HG03521 (cell line): ENCODE measurements at regions not wholly inside any gene's neighbourhood (a gene's known extent, or its start where the extent isn't known, plus 50 kb on each side); places are given as distances from the start of the nearest gene placed in this dataset.

Experiments used
- ATAC-seq: cut with Tn5 transposase; IDR thresholded peaks from one replicate; pipeline ENCODE4 v1.9.1; 2021; ENCODE audit warnings: mild to moderate bottlenecking, moderate library complexity; ENCODE audit not compliant: unreplicated experiment

GRCh38 chr20:23207826-23208540 lies 121.9 kb upstream of the CD93 start:
- ATAC-seq: no peak

- ATAC-seq: no peak
Measured at GRCh38 chr20:23206995-23207394, 120.9 kb upstream of the CD93 start.

GRCh38 chr20:23206061-23206460 lies 119.9 kb upstream of the CD93 start:
- ATAC-seq: no peak

- ATAC-seq: no peak
Measured at GRCh38 chr20:23205611-23206041, 119.5 kb upstream of the CD93 start.

- no peak for ATAC-seq
Measured at GRCh38 chr20:23205211-23205610, 119.1 kb upstream of the CD93 start.

GRCh38 chr20:23203951-23204730 lies 118.0 kb upstream of the CD93 start:
- ATAC-seq: no peak

GRCh38 chr20:23203310-23203709 lies 117.2 kb upstream of the CD93 start:
- ATAC-seq: no peak

GRCh38 chr20:23201658-23202057 lies 115.5 kb upstream of the CD93 start:
- no peak for ATAC-seq

- ATAC-seq: no peak
Measured at GRCh38 chr20:23200914-23201313, 114.8 kb upstream of the CD93 start.

GRCh38 chr20:23200413-23200812 lies 114.3 kb upstream of the CD93 start:
- no peak for ATAC-seq

GRCh38 chr20:23199356-23199755 lies 113.2 kb upstream of the CD93 start:
- ATAC-seq: no peak

- no peak for ATAC-seq
Measured at GRCh38 chr20:23198815-23199214, 112.7 kb upstream of the CD93 start.

- ATAC-seq: no peak
Measured at GRCh38 chr20:23197836-23198235, 111.7 kb upstream of the CD93 start.

GRCh38 chr20:23195636-23196035 lies 109.5 kb upstream of the CD93 start:
- no peak for ATAC-seq

- ATAC-seq: no peak
Measured at GRCh38 chr20:23193801-23194384, 107.8 kb upstream of the CD93 start.

- ATAC-seq: no peak
Measured at GRCh38 chr20:23192469-23192868, 106.3 kb upstream of the CD93 start.

- ATAC-seq: no peak
Measured at GRCh38 chr20:23190557-23190956, 104.4 kb upstream of the CD93 start.

GRCh38 chr20:23189854-23190253 lies 103.7 kb upstream of the CD93 start:
- no peak for ATAC-seq

- ATAC-seq: no peak
Measured at GRCh38 chr20:23189341-23189740, 103.2 kb upstream of the CD93 start.

- ATAC-seq: no peak
Measured at GRCh38 chr20:23188377-23189169, 102.4 kb upstream of the CD93 start.

- no peak for ATAC-seq
Measured at GRCh38 chr20:23187751-23188150, 101.6 kb upstream of the CD93 start.
